Liver (tissue), 8 donors: ENCODE measurements at regions not wholly inside any gene's neighbourhood (a gene's known extent, or its start where the extent isn't known, plus 50 kb on each side); places are given as distances from the start of the nearest gene placed in this dataset.

Source experiments
- DNase-seq: peaks from one replicate; pipeline ENCODE4 v3.0.0-alpha.2; 2017; ENCODE audit warnings: low spot score
- H3K27ac ChIP-seq, 2 donors: one replicate each; pipeline ENCODE4 v1.7.0; 2013; ENCODE audit warnings: inconsistent platforms in 2 of 2, low read length in 2 of 2, control low read depth in 1 of 2, low read depth in 1 of 2, mild to moderate bottlenecking in 1 of 2
- H3K27me3 ChIP-seq, 4 donors: one replicate each; pipeline versions ENCODE4 v1.6.1 to v1.7.0; 2013; ENCODE audit warnings: low read length in 3 of 4, inconsistent platforms in 1 of 4, mild to moderate bottlenecking in 1 of 4, moderate library complexity in 1 of 4; ENCODE audit not compliant: control insufficient read depth in 4 of 4, insufficient read depth in 4 of 4
- H3K36me3 ChIP-seq, 4 donors: one replicate each; pipeline versions ENCODE4 v1.6.1 to v1.7.0; 2013; ENCODE audit warnings: low read length in 3 of 4, mild to moderate bottlenecking in 3 of 4, low read depth in 1 of 4, moderate library complexity in 1 of 4; ENCODE audit not compliant: control insufficient read depth in 4 of 4, insufficient read depth in 3 of 4
- H3K4me1 ChIP-seq, 4 donors: one replicate each; pipeline versions ENCODE4 v1.6.1 to v1.7.0; 2013; ENCODE audit warnings: low read length in 3 of 4, mild to moderate bottlenecking in 3 of 4, moderate library complexity in 1 of 4; ENCODE audit not compliant: control insufficient read depth in 4 of 4, insufficient read depth in 4 of 4
- H3K4me3 ChIP-seq, 3 donors: one replicate each; pipeline versions ENCODE4 v1.6.1 to v1.7.0; 2013; ENCODE audit warnings: low read length in 3 of 3, control low read depth in 1 of 3, low read depth in 1 of 3, mild to moderate bottlenecking in 1 of 3
- H3K9ac ChIP-seq, 2 donors: one replicate each; pipeline ENCODE4 v1.7.0; 2013; ENCODE audit warnings: low read length in 2 of 2, mild to moderate bottlenecking in 2 of 2, moderate library complexity in 2 of 2, control low read depth in 1 of 2, low read depth in 1 of 2
- H3K9me3 ChIP-seq, 4 donors: one replicate each; pipeline versions ENCODE4 v1.6.1 to v1.7.0; 2013; ENCODE audit warnings: low read length in 3 of 4; ENCODE audit not compliant: control insufficient read depth in 4 of 4
- EGR1 ChIP-seq, 2 donors: IDR thresholded peaks; 2 replicates each; pipeline ENCODE4 v1.6.1; 2016 to 2018; ENCODE audit warnings: antibody characterized with exemption in 2 of 2, low read depth in 2 of 2
- FOXA1 ChIP-seq: IDR thresholded peaks from 2 replicates; pipeline ENCODE4 v1.6.1; 2016; ENCODE audit warnings: antibody characterized with exemption
- HNF4A ChIP-seq, 2 donors: conservative IDR thresholded peaks; 2 replicates each; pipeline ENCODE4 v1.6.1; 2016; ENCODE audit warnings: antibody characterized with exemption in 2 of 2, mild to moderate bottlenecking in 2 of 2
- HNF4G ChIP-seq: IDR thresholded peaks from 2 replicates; pipeline ENCODE4 v1.6.1; 2016; ENCODE audit warnings: antibody characterized with exemption
- JUND ChIP-seq, 2 donors: IDR thresholded peaks; 2 replicates each; pipeline ENCODE4 v1.6.1; 2016; ENCODE audit warnings: antibody characterized with exemption in 2 of 2
- RXRA ChIP-seq, 2 donors: IDR thresholded peaks; 2 replicates each; pipeline ENCODE4 v1.6.1; 2017 to 2018; ENCODE audit warnings: antibody characterized with exemption in 2 of 2, mild to moderate bottlenecking in 1 of 2
- SP1 ChIP-seq: IDR thresholded peaks from 2 replicates; pipeline ENCODE4 v1.6.1; 2018; ENCODE audit warnings: antibody characterized with exemption, mild to moderate bottlenecking
- TAF1 ChIP-seq: conservative IDR thresholded peaks from 2 replicates; pipeline ENCODE4 v1.6.1; 2016; ENCODE audit warnings: antibody characterized with exemption, mild to moderate bottlenecking
- YY1 ChIP-seq: IDR thresholded peaks from 2 replicates; pipeline ENCODE4 v1.6.1; 2016; ENCODE audit warnings: antibody characterized with exemption, mild to moderate bottlenecking
- WGBS: extraction: QIAGEN DNeasy Blood & Tissue Kit; methylation state at CpG from one replicate; pipeline ENCODE4 v1.1.7; 2013; 5-methylcytosine and 5-hydroxymethylcytosine counted together
- TF ChIP-seq, protein P1 (sequence below): fragments of 150-350 bp; IDR thresholded peaks from 2 replicates; pipeline ENCODE4 v1.5.1; 2017; ENCODE audit warnings: improper control_type of control experiment, low read depth, low read length; ENCODE audit not compliant: missing input control
- TF ChIP-seq, protein P2 (sequence below): IDR thresholded peaks from 2 replicates; pipeline ENCODE4 v1.6.1; 2016; ENCODE audit warnings: antibody characterized with exemption
- TF ChIP-seq, protein P3 (sequence below): IDR thresholded peaks from 2 replicates; pipeline ENCODE4 v1.6.1; 2016; ENCODE audit warnings: antibody characterized with exemption
- TF ChIP-seq, protein P4 (sequence below): IDR thresholded peaks from 2 replicates; pipeline ENCODE4 v1.6.1; 2016; ENCODE audit warnings: antibody characterized with exemption
- donor health status: healthy.
- donor health status: healthy.
- donor health status: healthy.
- donor health status: healthy.
- donor health status: healthy.

DNA sequence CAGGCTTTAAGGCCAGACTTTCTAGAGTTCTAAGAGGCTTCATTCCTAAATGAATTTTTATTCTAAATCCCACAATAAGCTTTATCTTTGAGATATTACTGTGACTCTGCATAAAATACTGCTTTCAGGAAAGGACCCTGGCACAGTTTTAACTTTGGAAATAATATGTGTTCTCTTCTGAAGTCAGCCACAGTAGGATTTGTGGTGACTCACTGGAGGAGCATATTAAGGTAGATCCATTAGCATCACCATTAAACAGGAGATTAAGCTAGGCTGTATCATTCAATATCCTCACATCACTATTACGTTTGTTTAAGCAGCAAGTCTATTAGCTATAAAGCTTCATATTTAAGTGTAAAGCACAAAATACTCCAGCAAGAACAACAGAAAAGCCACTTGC is 186.1 kb upstream of the IZUMO3 start:
- Histone ChIP-seq H3K27me3 (no peaks in the 10 kb centered on the region), H3K27ac (no peak overlapping the region), H3K36me3 (no peaks in the 10 kb centered on the region), H3K4me1 (no peaks in the 10 kb centered on the region), H3K9me3 (no peaks in the 10 kb centered on the region), H3K4me3 (no peak overlapping the region), H3K9ac (no peak overlapping the region)
- TF ChIP-seq, protein P1, sequence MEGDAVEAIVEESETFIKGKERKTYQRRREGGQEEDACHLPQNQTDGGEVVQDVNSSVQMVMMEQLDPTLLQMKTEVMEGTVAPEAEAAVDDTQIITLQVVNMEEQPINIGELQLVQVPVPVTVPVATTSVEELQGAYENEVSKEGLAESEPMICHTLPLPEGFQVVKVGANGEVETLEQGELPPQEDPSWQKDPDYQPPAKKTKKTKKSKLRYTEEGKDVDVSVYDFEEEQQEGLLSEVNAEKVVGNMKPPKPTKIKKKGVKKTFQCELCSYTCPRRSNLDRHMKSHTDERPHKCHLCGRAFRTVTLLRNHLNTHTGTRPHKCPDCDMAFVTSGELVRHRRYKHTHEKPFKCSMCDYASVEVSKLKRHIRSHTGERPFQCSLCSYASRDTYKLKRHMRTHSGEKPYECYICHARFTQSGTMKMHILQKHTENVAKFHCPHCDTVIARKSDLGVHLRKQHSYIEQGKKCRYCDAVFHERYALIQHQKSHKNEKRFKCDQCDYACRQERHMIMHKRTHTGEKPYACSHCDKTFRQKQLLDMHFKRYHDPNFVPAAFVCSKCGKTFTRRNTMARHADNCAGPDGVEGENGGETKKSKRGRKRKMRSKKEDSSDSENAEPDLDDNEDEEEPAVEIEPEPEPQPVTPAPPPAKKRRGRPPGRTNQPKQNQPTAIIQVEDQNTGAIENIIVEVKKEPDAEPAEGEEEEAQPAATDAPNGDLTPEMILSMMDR = no peak
- TF ChIP-seq SP1 = no peak
- TF ChIP-seq RXRA (IDR thresholded peaks at IDR 0.05) = no peak
- TF ChIP-seq HNF4A (conservative IDR thresholded peaks at IDR 0.05) = no peak
- no peak for TF ChIP-seq FOXA1
- TF ChIP-seq, protein P2, sequence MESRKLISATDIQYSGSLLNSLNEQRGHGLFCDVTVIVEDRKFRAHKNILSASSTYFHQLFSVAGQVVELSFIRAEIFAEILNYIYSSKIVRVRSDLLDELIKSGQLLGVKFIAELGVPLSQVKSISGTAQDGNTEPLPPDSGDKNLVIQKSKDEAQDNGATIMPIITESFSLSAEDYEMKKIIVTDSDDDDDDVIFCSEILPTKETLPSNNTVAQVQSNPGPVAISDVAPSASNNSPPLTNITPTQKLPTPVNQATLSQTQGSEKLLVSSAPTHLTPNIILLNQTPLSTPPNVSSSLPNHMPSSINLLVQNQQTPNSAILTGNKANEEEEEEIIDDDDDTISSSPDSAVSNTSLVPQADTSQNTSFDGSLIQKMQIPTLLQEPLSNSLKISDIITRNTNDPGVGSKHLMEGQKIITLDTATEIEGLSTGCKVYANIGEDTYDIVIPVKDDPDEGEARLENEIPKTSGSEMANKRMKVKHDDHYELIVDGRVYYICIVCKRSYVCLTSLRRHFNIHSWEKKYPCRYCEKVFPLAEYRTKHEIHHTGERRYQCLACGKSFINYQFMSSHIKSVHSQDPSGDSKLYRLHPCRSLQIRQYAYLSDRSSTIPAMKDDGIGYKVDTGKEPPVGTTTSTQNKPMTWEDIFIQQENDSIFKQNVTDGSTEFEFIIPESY = no peak
- no peak for TF ChIP-seq EGR1 (IDR thresholded peaks at IDR 0.05; ENCODE audit: low read depth in 2 of 2)
- TF ChIP-seq HNF4G = no peak
- TF ChIP-seq, protein P3, sequence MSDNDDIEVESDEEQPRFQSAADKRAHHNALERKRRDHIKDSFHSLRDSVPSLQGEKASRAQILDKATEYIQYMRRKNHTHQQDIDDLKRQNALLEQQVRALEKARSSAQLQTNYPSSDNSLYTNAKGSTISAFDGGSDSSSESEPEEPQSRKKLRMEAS = no peak
- TF ChIP-seq YY1 = no peak
- TF ChIP-seq, protein P4, sequence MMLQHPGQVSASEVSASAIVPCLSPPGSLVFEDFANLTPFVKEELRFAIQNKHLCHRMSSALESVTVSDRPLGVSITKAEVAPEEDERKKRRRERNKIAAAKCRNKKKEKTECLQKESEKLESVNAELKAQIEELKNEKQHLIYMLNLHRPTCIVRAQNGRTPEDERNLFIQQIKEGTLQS = no peak
- no peak for TF ChIP-seq JUND (IDR thresholded peaks at IDR 0.05)
- WGBS = 61% methylated on average over 1 of the region's 1 CpG
- DNase-seq = no peak

DNA sequence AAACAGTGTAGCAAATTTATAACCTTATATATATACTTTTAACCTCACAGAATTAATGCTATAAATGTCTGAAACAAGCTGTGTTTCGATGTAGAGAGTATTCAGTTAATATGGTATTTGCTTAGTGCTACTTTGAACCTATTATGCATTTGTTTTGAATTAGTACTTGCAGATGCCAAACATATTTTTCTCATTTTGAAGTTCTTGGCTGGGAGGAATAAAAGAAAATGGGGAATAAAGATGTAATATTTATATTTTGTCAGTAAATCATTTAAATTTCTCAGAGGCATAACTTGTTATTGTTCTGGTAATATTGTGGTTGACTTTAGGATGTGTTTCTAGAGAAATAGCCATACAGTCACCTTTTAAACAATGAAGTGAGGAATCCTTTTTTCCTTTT is 175.9 kb upstream of the IZUMO3 start:
- Histone ChIP-seq H3K27ac (no peak overlapping the region), H3K36me3 (no peaks in the 10 kb centered on the region), H3K4me1 (no peaks in the 10 kb centered on the region), H3K9me3 (no peaks in the 10 kb centered on the region), H3K9ac (no peak overlapping the region), H3K27me3 (no peaks in the 10 kb centered on the region), H3K4me3 (no peak overlapping the region)
- DNase-seq = no peak
- no peak for TF ChIP-seq TAF1
- 42% methylated on average over 1 of the region's 1 CpG for WGBS

DNA sequence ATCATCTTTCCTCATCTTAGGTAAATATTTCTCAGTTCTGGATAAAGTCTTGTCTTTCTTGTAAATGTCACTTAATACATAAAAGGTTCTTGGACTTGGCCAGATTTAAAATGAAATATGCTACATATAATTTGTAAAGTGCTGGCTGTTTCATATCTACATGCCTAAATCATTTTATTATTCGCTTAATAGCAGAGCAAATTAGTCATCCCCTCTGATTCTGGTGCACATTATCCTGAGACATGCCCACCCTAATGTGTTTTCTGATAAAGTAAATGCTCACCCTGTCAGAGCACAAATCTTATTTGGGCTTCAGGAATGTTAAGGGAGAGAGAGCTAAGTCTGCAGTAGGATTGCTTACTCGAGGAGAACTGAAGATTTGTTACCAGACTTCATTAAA is 166.5 kb upstream of the IZUMO3 start:
- DNase-seq = no peak
- Histone ChIP-seq H3K36me3 (no peaks in the 10 kb centered on the region), H3K27ac (no peak overlapping the region), H3K9me3 (no peaks in the 10 kb centered on the region), H3K9ac (no peak overlapping the region), H3K27me3 (no peaks in the 10 kb centered on the region), H3K4me3 (no peak overlapping the region), H3K4me1 (no peaks in the 10 kb centered on the region)
- no peak for TF ChIP-seq RXRA (IDR thresholded peaks at IDR 0.05)
- WGBS = 65% methylated on average over 2 of the region's 2 CpGs
